DND-41 (cell line): ENCODE measurements at regions not wholly inside any gene's neighbourhood (a gene's known extent, or its start where the extent isn't known, plus 50 kb on each side); places are given as distances from the start of the nearest gene placed in this dataset.

Source experiments
- CTCF ChIP-seq: IDR thresholded peaks from 2 replicates; pipeline ENCODE4 v1.5.1; 2012; ENCODE audit warnings: borderline replicate concordance, low read length, moderate library complexity, mild to moderate bottlenecking; ENCODE audit not compliant: poor library complexity, severe bottlenecking; ENCODE audit errors: extremely low read depth
- EZH2 ChIP-seq: IDR thresholded peaks from 3 replicates; pipeline ENCODE4 v1.6.1; 2012; ENCODE audit warnings: borderline replicate concordance, low read depth, mild to moderate bottlenecking, moderate library complexity, low read length, inconsistent platforms; ENCODE audit not compliant: severe bottlenecking

GRCh38 chr4:24143741-24144140, 253.9 kb upstream of the PPARGC1A start:
- TF ChIP-seq CTCF: no peak
- TF ChIP-seq EZH2: no peak
